Heart right ventricle (tissue), 16 donors: ENCODE measurements at regions not wholly inside any gene's neighbourhood (a gene's known extent, or its start where the extent isn't known, plus 50 kb on each side); places are given as distances from the start of the nearest gene placed in this dataset.

Experiments
- ATAC-seq, 8 donors: fragments of 200-7000 bp; cut with Tn5 transposase; one replicate each; pipeline ENCODE4 v1.9.1; 2020; ENCODE audit warnings: mild to moderate bottlenecking in 8 of 8, moderate library complexity in 8 of 8, moderate number of reproducible peaks in 1 of 8
- DNase-seq, 2 donors: peaks; one replicate each; pipeline ENCODE4 v3.0.0-alpha.2; 2020
- H3K27ac ChIP-seq, 10 donors: fragments of 200-600 bp; sonication (generic) in 2 of 10; one replicate each; pipeline versions ENCODE4 v1.5.0 to v1.8.0; 2020 to 2022; ENCODE audit warnings: mild to moderate bottlenecking in 3 of 10
- H3K27me3 ChIP-seq, 7 donors: fragments of 200-600 bp; one replicate each; pipeline ENCODE4 v1.8.0; 2021 to 2022; ENCODE audit warnings: mild to moderate bottlenecking in 2 of 7
- H3K36me3 ChIP-seq, 9 donors: fragments of 200-600 bp; sonication (generic) in 1 of 9; one replicate each; pipeline versions ENCODE4 v1.5.0 to v1.8.0; 2020 to 2022; ENCODE audit warnings: mild to moderate bottlenecking in 2 of 9
- H3K4me1 ChIP-seq, 9 donors: fragments of 200-600 bp; sonication (generic) in 1 of 9; one replicate each; pipeline versions ENCODE4 v1.5.0 to v1.8.0; 2020 to 2022; ENCODE audit warnings: mild to moderate bottlenecking in 4 of 9
- H3K4me3 ChIP-seq, 10 donors: fragments of 200-600 bp; sonication (generic) in 2 of 10; one replicate each; pipeline versions ENCODE4 v1.5.0 to v1.8.0; 2020 to 2022; ENCODE audit warnings: mild to moderate bottlenecking in 7 of 10, moderate library complexity in 2 of 10
- H3K9me3 ChIP-seq, 11 donors: fragments of 200-600 bp in 10 of 11; sonication (generic) in 2 of 11; one replicate each; pipeline versions ENCODE4 v1.5.0 to v1.8.0; 2013 to 2022; ENCODE audit warnings: mild to moderate bottlenecking in 2 of 11, control low read depth in 1 of 11, moderate library complexity in 1 of 11
- CTCF ChIP-seq, 9 donors: fragments of 200-600 bp; sonication (generic) in 2 of 9; IDR thresholded peaks; one replicate each; pipeline versions ENCODE4 v1.5.0 to v1.8.0; 2021 to 2022; ENCODE audit warnings: antibody characterized with exemption in 9 of 9, mild to moderate bottlenecking in 5 of 9, moderate library complexity in 1 of 9
- WGBS, 2 donors: extraction: QIAGEN DNeasy Blood & Tissue Kit; methylation state at CpG; one replicate each; pipeline ENCODE4 v1.1.7; 2013; ENCODE audit warnings: inconsistent platforms in 1 of 2; 5-methylcytosine and 5-hydroxymethylcytosine counted together
- intact Hi-C, 10 donors: fragments of 100-400 bp; cut with DNase I; formaldehyde crosslinking; loops; one replicate each; pipeline versions ENCODE4 v1.11.1 to v1.14.2; 2022
- donor health status: Arrhythmogenic right ventricular cardiomyopathy.
- donor health status: ischemic (EF 13 %, LVEDD 7.1; RV severe dilation, severe dysfunction).
- donor health status: healthy with polysubstance abuse.
- donor health status: DM: no; HTN: yes; CAD: no.
- donor health status: DM: no; HTN: no; CAD: no.
- donor health status: ischemic (EF 25% LVEDD 6.9; RV normal size, moderate dysfunction).
- donor health status: ischemic (EF 25% LVEDD 5.7; RV mildly dilated, moderate dysfunction).
- donor health status: healthy.
- donor health status: DM: yes; HTN: yes; CAD: no.
- donor health status: Ischemic cardiomyopathy.
- donor health status: ischemic (EF 35%, LVEDD 5.7; RV mildly dilated, moderate dysfunction).
- donor health status: nonischemic (EF 11% LVEDD 7.7; RV severe dilation, severe dysfunction).
- donor health status: DM: yes; HTN: yes; CAD: no.
- donor health status: PGD.
- donor health status: ischemic (EF 29% LVEDD 5.4; RV normal size, mild dysfunction).
- donor health status: nonischemic (EF 23%, LVEDD 6.1; RV moderate dilation, normal function).

GRCh38 chrX:123013141-123013540 is 170.9 kb upstream of the GRIA3 start:
- Histone ChIP-seq H3K9me3 (peaks cover 0 to 4% (median 0%) of the 10 kb centered on the region in 11 donors), H3K36me3 (no peaks in the 10 kb centered on the region), H3K4me1 (no peaks in the 10 kb centered on the region), H3K27me3 (no peaks in the 10 kb centered on the region), H3K27ac (no peak overlapping the region), H3K4me3 (no peak overlapping the region)
- ATAC-seq, result no peak
- DNase-seq, result no peak
- intact Hi-C loops, result no loop called here
- 75 to 84% methylated on average over 1 of the region's 1 CpG for WGBS, 2 donors
- TF ChIP-seq CTCF (IDR thresholded peaks at IDR 0.05), result no peak

- Histone ChIP-seq H3K27me3 (no peaks in the 10 kb centered on the region), H3K4me3 (no peak overlapping the region), H3K36me3 (no peaks in the 10 kb centered on the region), H3K4me1 (no peaks in the 10 kb centered on the region), H3K27ac (no peak overlapping the region), H3K9me3 (no peaks in the 10 kb centered on the region)
- intact Hi-C loops, result no loop called here
- DNase-seq (no peak), ATAC-seq (no peak)
- TF ChIP-seq CTCF (IDR thresholded peaks at IDR 0.05), result no peak
- WGBS, 2 donors, result 32 to 47% methylated on average over 3 of the region's 3 CpGs
Measured at GRCh38 chrX:123036401-123036800, 147.7 kb upstream of the GRIA3 start.

- Histone ChIP-seq H3K9me3 (peaks cover 0 to 6% (median 0%) of the 10 kb centered on the region in 11 donors), H3K27ac (no peak overlapping the region), H3K27me3 (no peaks in the 10 kb centered on the region), H3K36me3 (no peaks in the 10 kb centered on the region), H3K4me3 (no peak overlapping the region), H3K4me1 (no peaks in the 10 kb centered on the region)
- no peak for DNase-seq
- intact Hi-C loops, result no loop called here
- no peak for TF ChIP-seq CTCF (IDR thresholded peaks at IDR 0.05)
- WGBS, 2 donors, result 77 to 94% methylated on average over 3 of the region's 3 CpGs
- ATAC-seq, result no peak
Measured at GRCh38 chrX:123049071-123049625, 134.9 kb upstream of the GRIA3 start.

- Histone ChIP-seq H3K27me3 (no peaks in the 10 kb centered on the region), H3K4me3 (no peak overlapping the region), H3K4me1 (no peaks in the 10 kb centered on the region), H3K9me3 (no peaks in the 10 kb centered on the region), H3K27ac (no peak overlapping the region), H3K36me3 (no peaks in the 10 kb centered on the region)
- no peak for TF ChIP-seq CTCF (IDR thresholded peaks at IDR 0.05)
- ATAC-seq (no peak), DNase-seq (no peak)
- intact Hi-C loops, result no loop called here
Measured at GRCh38 chrX:123060986-123061385, 123.1 kb upstream of the GRIA3 start.
